HepG2 (cell line): ENCODE measurements at regions not wholly inside any gene's neighbourhood (a gene's known extent, or its start where the extent isn't known, plus 50 kb on each side); places are given as distances from the start of the nearest gene placed in this dataset.
A peak's percentile ranks its signal among the peaks of the same experiment; 100 is the strongest.

ENCODE experiments used
- ASH2L ChIP-seq: fragments of 300-600, 200-600 bp; sonication (generic); IDR thresholded peaks from 2 replicates; pipeline ENCODE4 v1.7.0; 2017; ENCODE audit warnings: low read depth, mild to moderate bottlenecking, moderate library complexity, mixed read lengths, low read length; ENCODE audit not compliant: insufficient read length
- E2F1 ChIP-seq: sonication (generic); formaldehyde crosslinking; IDR thresholded peaks from 2 replicates; pipeline ENCODE4 v1.5.0; 2020; ENCODE audit warnings: missing genetic modification reagents
- FOSL2 ChIP-seq: sonication (generic); formaldehyde crosslinking; IDR thresholded peaks from 2 replicates; pipeline ENCODE4 v1.4.0; 2020; ENCODE audit warnings: missing genetic modification reagents
- FOXP4 ChIP-seq: sonication (generic); formaldehyde crosslinking; IDR thresholded peaks from 2 replicates; pipeline ENCODE4 v1.4.0; 2020; ENCODE audit warnings: missing genetic modification reagents
- NPAS2 ChIP-seq: sonication (generic); formaldehyde crosslinking; IDR thresholded peaks from 2 replicates; pipeline ENCODE4 v1.8.0; 2022; ENCODE audit warnings: mild to moderate bottlenecking, missing genetic modification reagents, borderline replicate concordance
- NR2F6 ChIP-seq, 2 experiments: IDR thresholded peaks; 2 replicates each; pipeline ENCODE4 v1.6.1; 2016; ENCODE audit warnings: antibody characterized with exemption in 1 of 2, mild to moderate bottlenecking in 1 of 2
- PHF21A ChIP-seq: sonication (generic); formaldehyde crosslinking; IDR thresholded peaks from 2 replicates; pipeline ENCODE4 v1.5.0; 2020; ENCODE audit warnings: mild to moderate bottlenecking, missing genetic modification reagents
- RBFOX2 ChIP-seq: fragments of 200-400 bp; formaldehyde crosslinking; IDR thresholded peaks from 2 replicates; pipeline ENCODE4 v1.6.1; 2017; ENCODE audit warnings: low read depth, mild to moderate bottlenecking, low read length
- TBP ChIP-seq: sonication (generic); formaldehyde crosslinking; IDR thresholded peaks from 2 replicates; pipeline ENCODE4 v1.5.0; 2020; ENCODE audit warnings: missing genetic modification reagents
- ZC3H4 ChIP-seq: sonication (generic); formaldehyde crosslinking; IDR thresholded peaks from 2 replicates; pipeline ENCODE4 v1.4.0; 2020; ENCODE audit warnings: missing genetic modification reagents, borderline replicate concordance
- ZNF644 ChIP-seq: IDR thresholded peaks from 2 replicates; pipeline ENCODE4 v1.6.1; 2016; ENCODE audit warnings: low read depth
- ZNF710 ChIP-seq: sonication (generic); formaldehyde crosslinking; IDR thresholded peaks from 2 replicates; pipeline ENCODE4 v1.5.0; 2020; ENCODE audit warnings: mild to moderate bottlenecking, missing genetic modification reagents, borderline replicate concordance
- ZSCAN5A ChIP-seq: sonication (generic); formaldehyde crosslinking; IDR thresholded peaks from 2 replicates; pipeline ENCODE4 v1.8.0; 2022; ENCODE audit warnings: mild to moderate bottlenecking, missing genetic modification reagents, borderline replicate concordance
- TF ChIP-seq, protein P1 (sequence below): sonication (generic); formaldehyde crosslinking; conservative IDR thresholded peaks from 2 replicates; pipeline ENCODE4 v1.5.0; 2020; ENCODE audit warnings: missing genetic modification reagents
- TF ChIP-seq, protein P2 (sequence below): sonication (generic); formaldehyde crosslinking; IDR thresholded peaks from 2 replicates; pipeline ENCODE4 v1.4.0; 2020; ENCODE audit warnings: low read depth, missing genetic modification reagents

GRCh38 chr12:46489951-46490388 lies 117.4 kb upstream of the SLC38A2 start (continued):
- TF ChIP-seq ZSCAN5A (CRISPR knock-in tag) (peak; percentile 30; the same call in 1 of the 2 replicates), PHF21A (CRISPR knock-in tag) (no peak), ZC3H4 (CRISPR knock-in tag) (no peak), ZNF710 (CRISPR knock-in tag) (peak; percentile 18; the same call in 1 of the 2 replicates), FOXP4 (CRISPR knock-in tag) (peak; percentile 63; the same call in 1 of the 2 replicates), RBFOX2 (no peak), FOSL2 (CRISPR knock-in tag) (0 out of 2 replicates have a peak, but pooled peaks have one; percentile 12), ASH2L (no peak), ZNF644 (CRISPR knock-in tag) (0 out of 2 replicates have a peak, but pooled peaks have one; percentile 24), E2F1 (no peak), NR2F6 (IDR thresholded peaks at IDR 0.05) (peak; percentile 19; the same call in 1 of the 2 replicates), NR2F6 (CRISPR knock-in tag; IDR thresholded peaks at IDR 0.05) (peak; percentile 26; the same call in 1 of the 2 replicates), TBP (CRISPR knock-in tag) (no peak), NPAS2 (CRISPR knock-in tag) (no peak)
- TF ChIP-seq, protein P1, sequence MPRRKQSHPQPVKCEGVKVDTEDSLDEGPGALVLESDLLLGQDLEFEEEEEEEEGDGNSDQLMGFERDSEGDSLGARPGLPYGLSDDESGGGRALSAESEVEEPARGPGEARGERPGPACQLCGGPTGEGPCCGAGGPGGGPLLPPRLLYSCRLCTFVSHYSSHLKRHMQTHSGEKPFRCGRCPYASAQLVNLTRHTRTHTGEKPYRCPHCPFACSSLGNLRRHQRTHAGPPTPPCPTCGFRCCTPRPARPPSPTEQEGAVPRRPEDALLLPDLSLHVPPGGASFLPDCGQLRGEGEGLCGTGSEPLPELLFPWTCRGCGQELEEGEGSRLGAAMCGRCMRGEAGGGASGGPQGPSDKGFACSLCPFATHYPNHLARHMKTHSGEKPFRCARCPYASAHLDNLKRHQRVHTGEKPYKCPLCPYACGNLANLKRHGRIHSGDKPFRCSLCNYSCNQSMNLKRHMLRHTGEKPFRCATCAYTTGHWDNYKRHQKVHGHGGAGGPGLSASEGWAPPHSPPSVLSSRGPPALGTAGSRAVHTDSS (CRISPR knock-in tag): no peak
- TF ChIP-seq, protein P2, sequence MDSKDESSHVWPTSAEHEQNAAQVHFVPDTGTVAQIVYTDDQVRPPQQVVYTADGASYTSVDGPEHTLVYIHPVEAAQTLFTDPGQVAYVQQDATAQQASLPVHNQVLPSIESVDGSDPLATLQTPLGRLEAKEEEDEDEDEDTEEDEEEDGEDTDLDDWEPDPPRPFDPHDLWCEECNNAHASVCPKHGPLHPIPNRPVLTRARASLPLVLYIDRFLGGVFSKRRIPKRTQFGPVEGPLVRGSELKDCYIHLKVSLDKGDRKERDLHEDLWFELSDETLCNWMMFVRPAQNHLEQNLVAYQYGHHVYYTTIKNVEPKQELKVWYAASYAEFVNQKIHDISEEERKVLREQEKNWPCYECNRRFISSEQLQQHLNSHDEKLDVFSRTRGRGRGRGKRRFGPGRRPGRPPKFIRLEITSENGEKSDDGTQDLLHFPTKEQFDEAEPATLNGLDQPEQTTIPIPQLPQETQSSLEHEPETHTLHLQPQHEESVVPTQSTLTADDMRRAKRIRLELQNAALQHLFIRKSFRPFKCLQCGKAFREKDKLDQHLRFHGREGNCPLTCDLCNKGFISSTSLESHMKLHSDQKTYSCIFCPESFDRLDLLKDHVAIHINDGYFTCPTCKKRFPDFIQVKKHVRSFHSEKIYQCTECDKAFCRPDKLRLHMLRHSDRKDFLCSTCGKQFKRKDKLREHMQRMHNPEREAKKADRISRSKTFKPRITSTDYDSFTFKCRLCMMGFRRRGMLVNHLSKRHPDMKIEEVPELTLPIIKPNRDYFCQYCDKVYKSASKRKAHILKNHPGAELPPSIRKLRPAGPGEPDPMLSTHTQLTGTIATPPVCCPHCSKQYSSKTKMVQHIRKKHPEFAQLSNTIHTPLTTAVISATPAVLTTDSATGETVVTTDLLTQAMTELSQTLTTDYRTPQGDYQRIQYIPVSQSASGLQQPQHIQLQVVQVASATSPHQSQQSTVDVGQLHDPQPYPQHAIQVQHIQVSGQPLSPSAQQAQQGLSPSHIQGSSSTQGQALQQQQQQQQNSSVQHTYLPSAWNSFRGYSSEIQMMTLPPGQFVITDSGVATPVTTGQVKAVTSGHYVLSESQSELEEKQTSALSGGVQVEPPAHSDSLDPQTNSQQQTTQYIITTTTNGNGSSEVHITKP (CRISPR knock-in tag): no peak
